Right lobe of liver (tissue), 6 donors: ENCODE measurements at regions not wholly inside any gene's neighbourhood (a gene's known extent, or its start where the extent isn't known, plus 50 kb on each side); places are given as distances from the start of the nearest gene placed in this dataset.

Experiments
- ATAC-seq, 4 donors: fragments of 200-7000 bp; cut with Tn5 transposase; one replicate each; pipeline ENCODE4 v1.9.1; 2020; ENCODE audit warnings: mild to moderate bottlenecking in 4 of 4, moderate library complexity in 4 of 4
- DNase-seq, 3 donors: peaks; one replicate each; pipeline ENCODE4 v3.0.0-alpha.2; 2020
- H3K27ac ChIP-seq, 3 donors: fragments of 200-600 bp; one replicate each; pipeline ENCODE4 v1.8.0; 2022
- H3K27me3 ChIP-seq, 2 donors: fragments of 200-600 bp; one replicate each; pipeline ENCODE4 v1.8.0; 2022
- H3K36me3 ChIP-seq, 4 donors: fragments of 200-600 bp; sonication (generic) in 1 of 4; one replicate each; pipeline versions ENCODE4 v1.5.1 to v1.8.0; 2017 to 2022; ENCODE audit warnings: control low read depth in 1 of 4
- H3K4me1 ChIP-seq, 4 donors: fragments of 200-600 bp; sonication (generic) in 1 of 4; one replicate each; pipeline versions ENCODE4 v1.5.1 to v1.8.0; 2017 to 2022; ENCODE audit warnings: control low read depth in 1 of 4
- H3K4me3 ChIP-seq, 3 donors: fragments of 200-600 bp; one replicate each; pipeline ENCODE4 v1.8.0; 2022
- H3K9me3 ChIP-seq, 4 donors: fragments of 200-600 bp; sonication (generic) in 1 of 4; one replicate each; pipeline versions ENCODE4 v1.5.1 to v1.8.0; 2017 to 2022; ENCODE audit warnings: control low read depth in 1 of 4
- POLR2A ChIP-seq: fragments of 450-650 bp; IDR thresholded peaks from one replicate; pipeline ENCODE4 v1.6.1; 2017; ENCODE audit warnings: antibody characterized with exemption, mild to moderate bottlenecking
- WGBS: methylation state at CpG from one replicate; pipeline ENCODE4 v1.1.6; 2018; ENCODE audit warnings: low coverage, low lambda C conversion rate; ENCODE audit not compliant: insufficient coverage; ENCODE audit errors: missing lambda C conversion rate; 5-methylcytosine and 5-hydroxymethylcytosine counted together
- intact Hi-C, 2 donors: fragments of 100-400 bp; cut with DNase I; formaldehyde crosslinking; loops; one replicate each; pipeline versions ENCODE4 v1.11.2 to v1.14.1; 2022
- TF ChIP-seq, protein P1 (sequence below), 4 donors: fragments of 200-600 bp in 3 of 4; fragments of 450-650 bp in 1 of 4; IDR thresholded peaks; one replicate each; pipeline versions ENCODE4 v1.5.1 to v1.8.0; 2016 to 2022; ENCODE audit warnings: antibody characterized with exemption in 4 of 4, mild to moderate bottlenecking in 2 of 4
- donor health status: DM: no; HTN: yes; CAD: no.
- donor health status: DM: no; HTN: no; CAD: no.
- donor health status: DM: no; HTN: no; CAD: no.
- donor health status: DM: no; HTN: yes; CAD: no.
- donor health status: DM: no; HTN: yes; CAD: no.

DNA sequence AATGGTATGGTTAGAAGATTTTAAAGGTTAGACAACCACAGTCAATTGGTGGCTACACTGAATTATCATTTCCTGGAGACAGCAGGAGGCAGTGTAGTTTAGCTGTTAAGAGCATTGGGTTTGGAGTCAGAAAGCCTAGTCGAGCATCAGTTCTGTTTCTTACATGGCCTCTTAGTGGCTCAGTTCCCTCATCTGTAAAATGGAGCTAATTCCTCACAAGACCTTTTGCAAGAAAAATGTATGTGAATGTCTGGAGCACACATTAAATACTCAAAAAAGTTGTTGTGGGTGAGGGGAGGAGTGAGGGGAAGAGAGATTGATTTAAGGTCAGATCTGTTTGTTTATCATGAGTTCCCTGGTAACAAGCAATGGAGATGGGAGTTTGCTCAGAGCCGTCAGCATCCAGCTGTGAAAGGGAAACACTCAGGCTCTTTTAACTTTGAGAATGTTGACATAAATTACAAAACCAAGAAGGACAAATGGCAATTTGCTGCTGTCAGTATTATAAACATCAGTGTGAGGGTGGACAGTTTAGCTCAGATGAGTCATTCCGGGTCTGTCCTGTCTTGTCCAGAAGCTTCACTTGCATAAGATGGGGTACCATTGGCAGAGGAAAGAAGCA is 98.2 kb upstream of the PGRMC2 start:
- TF ChIP-seq, protein P1, sequence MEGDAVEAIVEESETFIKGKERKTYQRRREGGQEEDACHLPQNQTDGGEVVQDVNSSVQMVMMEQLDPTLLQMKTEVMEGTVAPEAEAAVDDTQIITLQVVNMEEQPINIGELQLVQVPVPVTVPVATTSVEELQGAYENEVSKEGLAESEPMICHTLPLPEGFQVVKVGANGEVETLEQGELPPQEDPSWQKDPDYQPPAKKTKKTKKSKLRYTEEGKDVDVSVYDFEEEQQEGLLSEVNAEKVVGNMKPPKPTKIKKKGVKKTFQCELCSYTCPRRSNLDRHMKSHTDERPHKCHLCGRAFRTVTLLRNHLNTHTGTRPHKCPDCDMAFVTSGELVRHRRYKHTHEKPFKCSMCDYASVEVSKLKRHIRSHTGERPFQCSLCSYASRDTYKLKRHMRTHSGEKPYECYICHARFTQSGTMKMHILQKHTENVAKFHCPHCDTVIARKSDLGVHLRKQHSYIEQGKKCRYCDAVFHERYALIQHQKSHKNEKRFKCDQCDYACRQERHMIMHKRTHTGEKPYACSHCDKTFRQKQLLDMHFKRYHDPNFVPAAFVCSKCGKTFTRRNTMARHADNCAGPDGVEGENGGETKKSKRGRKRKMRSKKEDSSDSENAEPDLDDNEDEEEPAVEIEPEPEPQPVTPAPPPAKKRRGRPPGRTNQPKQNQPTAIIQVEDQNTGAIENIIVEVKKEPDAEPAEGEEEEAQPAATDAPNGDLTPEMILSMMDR (IDR thresholded peaks at IDR 0.05) = no peak
- no peak for TF ChIP-seq POLR2A
- no peak for DNase-seq

DNA sequence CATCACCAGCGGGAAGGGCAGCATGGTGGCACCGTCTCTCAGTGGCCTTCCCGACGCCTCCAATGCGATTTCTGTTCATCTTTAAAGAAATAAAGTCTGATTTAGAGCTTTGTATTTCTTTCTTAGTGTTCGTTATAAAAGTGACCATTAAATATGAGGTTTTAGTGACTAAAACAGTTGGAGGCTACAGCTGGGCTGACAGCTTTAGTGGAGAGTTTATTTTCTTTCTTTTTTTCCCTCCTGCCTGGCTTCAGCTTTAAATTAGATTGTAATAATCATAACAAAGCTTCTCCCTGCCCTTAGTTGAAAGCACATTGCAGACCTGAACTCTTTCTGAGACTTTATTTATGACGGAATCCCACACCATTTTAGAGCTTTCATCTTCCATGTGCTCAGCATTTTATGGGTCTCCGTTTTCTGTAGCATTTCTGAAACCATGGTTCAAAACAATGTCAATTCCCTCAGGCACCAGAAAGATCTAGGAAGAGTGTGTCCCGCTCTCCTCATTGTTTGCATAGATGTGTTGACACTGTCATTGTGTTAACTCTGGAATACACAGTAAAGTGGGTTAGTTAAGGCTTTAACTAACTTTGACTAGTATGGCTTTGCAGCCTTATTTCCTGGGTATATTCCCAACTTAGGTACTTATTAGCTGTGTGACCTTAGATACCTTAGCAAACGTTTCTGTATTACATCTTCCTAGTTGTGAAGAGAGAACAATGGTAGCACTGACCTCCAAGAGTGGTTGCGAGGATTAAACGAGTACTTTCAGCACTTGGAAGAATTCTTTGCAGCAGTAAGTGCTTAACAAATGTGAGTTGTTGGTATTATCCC is 97.4 kb upstream of the PGRMC2 start:
- no peaks in the 10 kb centered on the region for H3K27me3 ChIP-seq
- no peaks in the 10 kb centered on the region for H3K9me3 ChIP-seq
- no peaks in the 10 kb centered on the region for H3K4me1 ChIP-seq
- intact Hi-C loops = no loop called here
- no peak for TF ChIP-seq POLR2A
- TF ChIP-seq, protein P1 (IDR thresholded peaks at IDR 0.05) = no peak
- DNase-seq = no peak
- no peaks in the 10 kb centered on the region for H3K36me3 ChIP-seq
- ATAC-seq = no peak
- H3K27ac ChIP-seq = peak overlapping the region in 1 of 3 donors; percentile 5
- 72% methylated on average over 11 of the region's 12 CpGs for WGBS
- H3K4me3 ChIP-seq = no peak overlapping the region

More for the DNA sequence above, 98.2 kb upstream of the PGRMC2 start:
- no peaks in the 10 kb centered on the region for H3K36me3 ChIP-seq
- no peaks in the 10 kb centered on the region for H3K4me1 ChIP-seq
- peak in 3 of 4 donors; percentile 25 to 68 (median 34) for ATAC-seq
- H3K27me3 ChIP-seq = no peaks in the 10 kb centered on the region
- no peak overlapping the region for H3K4me3 ChIP-seq
- WGBS = 55% methylated on average over 3 of the region's 3 CpGs
- intact Hi-C loops = no loop called here
- H3K9me3 ChIP-seq = no peaks in the 10 kb centered on the region
- H3K27ac ChIP-seq = no peak overlapping the region

GRCh38 chr4:128384091-128384520 is 96.5 kb upstream of the PGRMC2 start:
- ATAC-seq = no peak
- TF ChIP-seq POLR2A = no peak
- Histone ChIP-seq H3K4me3 (no peak overlapping the region), H3K4me1 (no peaks in the 10 kb centered on the region), H3K27ac (no peak overlapping the region), H3K36me3 (no peaks in the 10 kb centered on the region), H3K27me3 (no peaks in the 10 kb centered on the region), H3K9me3 (no peaks in the 10 kb centered on the region)
- DNase-seq = no peak
- WGBS = 83% methylated on average over 2 of the region's 2 CpGs
- intact Hi-C loops = no loop called here

- intact Hi-C loops = no loop called here
- WGBS = 79% methylated on average over 4 of the region's 4 CpGs
- Histone ChIP-seq H3K4me1 (no peaks in the 10 kb centered on the region), H3K27me3 (no peaks in the 10 kb centered on the region), H3K9me3 (no peaks in the 10 kb centered on the region), H3K27ac (no peak overlapping the region), H3K4me3 (no peak overlapping the region), H3K36me3 (no peaks in the 10 kb centered on the region)
- DNase-seq (no peak), ATAC-seq (no peak)
- TF ChIP-seq POLR2A = no peak
- TF ChIP-seq, protein P1 (IDR thresholded peaks at IDR 0.05) = no peak
These were observed 94.3 kb upstream of the PGRMC2 start for GRCh38 chr4:128381748-128382559.
